K562 (cell line): ENCODE measurements at regions not wholly inside any gene's neighbourhood (a gene's known extent, or its start where the extent isn't known, plus 50 kb on each side); places are given as distances from the start of the nearest gene placed in this dataset.

ENCODE experiments used
- ZBTB49 ChIP-seq: sonication (generic); formaldehyde crosslinking; IDR thresholded peaks from 2 replicates; pipeline ENCODE4 v1.8.0; 2022; ENCODE audit warnings: missing genetic modification reagents, mild to moderate bottlenecking, borderline replicate concordance
- TF ChIP-seq, protein P1 (sequence below), 2 experiments: fragments of 450-650 bp in 1 of 2; sonication (generic) in 1 of 2; formaldehyde crosslinking in 1 of 2; IDR thresholded peaks; 2 replicates each; pipeline versions ENCODE4 v1.7.1 to v1.9.0; 2016 to 2022; ENCODE audit warnings: inconsistent platforms in 1 of 2, mild to moderate bottlenecking in 1 of 2, missing genetic modification reagents in 1 of 2
- TF ChIP-seq, protein P2 (sequence below): fragments of 450-650 bp; formaldehyde crosslinking; conservative IDR thresholded peaks from 2 replicates; pipeline ENCODE4 v1.4.0; 2022; ENCODE audit warnings: mild to moderate bottlenecking, missing genetic modification characterization

GRCh38 chr5:106312360-106312759, 1358.4 kb downstream of the EFNA5 start (continued):
- TF ChIP-seq, protein P1, sequence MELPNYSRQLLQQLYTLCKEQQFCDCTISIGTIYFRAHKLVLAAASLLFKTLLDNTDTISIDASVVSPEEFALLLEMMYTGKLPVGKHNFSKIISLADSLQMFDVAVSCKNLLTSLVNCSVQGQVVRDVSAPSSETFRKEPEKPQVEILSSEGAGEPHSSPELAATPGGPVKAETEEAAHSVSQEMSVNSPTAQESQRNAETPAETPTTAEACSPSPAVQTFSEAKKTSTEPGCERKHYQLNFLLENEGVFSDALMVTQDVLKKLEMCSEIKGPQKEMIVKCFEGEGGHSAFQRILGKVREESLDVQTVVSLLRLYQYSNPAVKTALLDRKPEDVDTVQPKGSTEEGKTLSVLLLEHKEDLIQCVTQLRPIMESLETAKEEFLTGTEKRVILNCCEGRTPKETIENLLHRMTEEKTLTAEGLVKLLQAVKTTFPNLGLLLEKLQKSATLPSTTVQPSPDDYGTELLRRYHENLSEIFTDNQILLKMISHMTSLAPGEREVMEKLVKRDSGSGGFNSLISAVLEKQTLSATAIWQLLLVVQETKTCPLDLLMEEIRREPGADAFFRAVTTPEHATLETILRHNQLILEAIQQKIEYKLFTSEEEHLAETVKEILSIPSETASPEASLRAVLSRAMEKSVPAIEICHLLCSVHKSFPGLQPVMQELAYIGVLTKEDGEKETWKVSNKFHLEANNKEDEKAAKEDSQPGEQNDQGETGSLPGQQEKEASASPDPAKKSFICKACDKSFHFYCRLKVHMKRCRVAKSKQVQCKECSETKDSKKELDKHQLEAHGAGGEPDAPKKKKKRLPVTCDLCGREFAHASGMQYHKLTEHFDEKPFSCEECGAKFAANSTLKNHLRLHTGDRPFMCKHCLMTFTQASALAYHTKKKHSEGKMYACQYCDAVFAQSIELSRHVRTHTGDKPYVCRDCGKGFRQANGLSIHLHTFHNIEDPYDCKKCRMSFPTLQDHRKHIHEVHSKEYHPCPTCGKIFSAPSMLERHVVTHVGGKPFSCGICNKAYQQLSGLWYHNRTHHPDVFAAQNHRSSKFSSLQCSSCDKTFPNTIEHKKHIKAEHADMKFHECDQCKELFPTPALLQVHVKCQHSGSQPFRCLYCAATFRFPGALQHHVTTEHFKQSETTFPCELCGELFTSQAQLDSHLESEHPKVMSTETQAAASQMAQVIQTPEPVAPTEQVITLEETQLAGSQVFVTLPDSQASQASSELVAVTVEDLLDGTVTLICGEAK (IDR thresholded peaks at IDR 0.05): no peak
- TF ChIP-seq, protein P1 (CRISPR knock-in tag; IDR thresholded peaks at IDR 0.05): no peak
- TF ChIP-seq, protein P2, sequence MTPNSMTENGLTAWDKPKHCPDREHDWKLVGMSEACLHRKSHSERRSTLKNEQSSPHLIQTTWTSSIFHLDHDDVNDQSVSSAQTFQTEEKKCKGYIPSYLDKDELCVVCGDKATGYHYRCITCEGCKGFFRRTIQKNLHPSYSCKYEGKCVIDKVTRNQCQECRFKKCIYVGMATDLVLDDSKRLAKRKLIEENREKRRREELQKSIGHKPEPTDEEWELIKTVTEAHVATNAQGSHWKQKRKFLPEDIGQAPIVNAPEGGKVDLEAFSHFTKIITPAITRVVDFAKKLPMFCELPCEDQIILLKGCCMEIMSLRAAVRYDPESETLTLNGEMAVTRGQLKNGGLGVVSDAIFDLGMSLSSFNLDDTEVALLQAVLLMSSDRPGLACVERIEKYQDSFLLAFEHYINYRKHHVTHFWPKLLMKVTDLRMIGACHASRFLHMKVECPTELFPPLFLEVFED (CRISPR knock-in tag): no peak
- no peak for TF ChIP-seq ZBTB49 (CRISPR knock-in tag)
